OCI-LY1 (cell line): ENCODE measurements at regions not wholly inside any gene's neighbourhood (a gene's known extent, or its start where the extent isn't known, plus 50 kb on each side); places are given as distances from the start of the nearest gene placed in this dataset.

Experiments
- H2AFZ ChIP-seq: fragments of 200-600 bp; sonication (generic), shearing (Covaris generic); 2 replicates; pipeline ENCODE4 v1.6.0; 2014; ENCODE audit warnings: antibody characterized with exemption, mild to moderate bottlenecking, low read length
- H3F3A ChIP-seq: fragments of 200-600 bp; sonication (generic), shearing (Covaris generic); 2 replicates; pipeline ENCODE4 v1.6.0; 2014; ENCODE audit warnings: mild to moderate bottlenecking, antibody characterized with exemption, low read length, moderate library complexity; ENCODE audit not compliant: insufficient read depth
- H3K27ac ChIP-seq: fragments of 200-600 bp; sonication (generic); 2 replicates; pipeline ENCODE4 v1.5.1; 2014; ENCODE audit warnings: low read length, mixed run types, mild to moderate bottlenecking, low read depth; ENCODE audit not compliant: poor library complexity, severe bottlenecking
- H3K27me3 ChIP-seq: fragments of 200-600 bp; sonication (generic); 2 replicates; pipeline ENCODE4 v1.6.0; 2014; ENCODE audit warnings: antibody characterized with exemption, mild to moderate bottlenecking, low read length, moderate library complexity; ENCODE audit not compliant: insufficient read depth
- H3K36me3 ChIP-seq: fragments of 200-600 bp; sonication (generic); 2 replicates; pipeline ENCODE4 v1.6.1; 2014; ENCODE audit warnings: mild to moderate bottlenecking, antibody characterized with exemption, low read length, moderate library complexity, mixed read lengths; ENCODE audit not compliant: insufficient read depth
- H3K4me1 ChIP-seq: fragments of 200-600 bp; sonication (generic); 2 replicates; pipeline ENCODE4 v1.5.1; 2014; ENCODE audit warnings: mild to moderate bottlenecking, low read length, moderate library complexity; ENCODE audit not compliant: insufficient read depth, severe bottlenecking
- H3K4me2 ChIP-seq: fragments of 200-600 bp; sonication (generic), shearing (Covaris generic); 2 replicates; pipeline ENCODE4 v1.6.1; 2014; ENCODE audit warnings: low read length
- H3K4me3 ChIP-seq: fragments of 200-600 bp; sonication (generic); 2 replicates; pipeline ENCODE4 v1.5.1; 2014; ENCODE audit warnings: low read length, low read depth, mild to moderate bottlenecking, mixed read lengths; ENCODE audit not compliant: poor library complexity, severe bottlenecking
- H3K79me2 ChIP-seq: fragments of 200-600 bp; shearing (Covaris generic); 2 replicates; pipeline ENCODE4 v1.6.1; 2016; ENCODE audit warnings: mixed run types, low read length, mixed read lengths; ENCODE audit not compliant: insufficient read depth
- H3K9ac ChIP-seq: fragments of 200-600 bp; sonication (generic), shearing (Covaris generic); 2 replicates; pipeline ENCODE4 v1.6.1; 2014; ENCODE audit warnings: mild to moderate bottlenecking, low read length, mixed read lengths
- H3K9me2 ChIP-seq: fragments of 200-600 bp; sonication (generic), shearing (Covaris generic); 2 replicates; pipeline ENCODE4 v1.6.1; 2014; ENCODE audit warnings: low read depth, mild to moderate bottlenecking, low read length, mixed read lengths
- H3K9me3 ChIP-seq: fragments of 200-600 bp; shearing (Covaris generic); 2 replicates; pipeline ENCODE4 v1.6.1; 2014; ENCODE audit warnings: low read length, mixed read lengths
- H4K20me1 ChIP-seq: fragments of 200-600 bp; sonication (generic), shearing (Covaris generic); 2 replicates; pipeline ENCODE4 v1.6.0; 2016; ENCODE audit warnings: mild to moderate bottlenecking, low read length; ENCODE audit not compliant: insufficient read depth
- CTCF ChIP-seq: fragments of 200-600 bp; sonication (generic), shearing (Covaris generic); IDR thresholded peaks from 2 replicates; pipeline ENCODE4 v1.5.1; 2017; ENCODE audit warnings: mild to moderate bottlenecking, antibody characterized with exemption, low read length, moderate library complexity, mixed read lengths
- EZH2 ChIP-seq: fragments of 200-600 bp; sonication (generic), shearing (Covaris generic); IDR thresholded peaks from 2 replicates; pipeline ENCODE4 v1.8.0; 2017; ENCODE audit warnings: borderline replicate concordance, mixed run types, mild to moderate bottlenecking, antibody characterized with exemption, low read length, moderate library complexity, mixed read lengths

GRCh38 chr5:44974813-44975212 is 166.1 kb downstream of the MRPS30 start:
- no peaks in the 10 kb centered on the region for H3F3A ChIP-seq
- H3K4me2 ChIP-seq: no peak overlapping the region
- no peak overlapping the region for H2AFZ ChIP-seq
- TF ChIP-seq CTCF: no peak
- no peak for TF ChIP-seq EZH2
- no peaks in the 10 kb centered on the region for H3K79me2 ChIP-seq
- H4K20me1 ChIP-seq: no peaks in the 10 kb centered on the region
- H3K27me3 ChIP-seq: no peaks in the 10 kb centered on the region
- no peak overlapping the region for H3K27ac ChIP-seq
- H3K9ac ChIP-seq: no peak overlapping the region
- no peak overlapping the region for H3K4me3 ChIP-seq
- H3K36me3 ChIP-seq: no peaks in the 10 kb centered on the region
- H3K4me1 ChIP-seq: no peaks in the 10 kb centered on the region
- no peaks in the 10 kb centered on the region for H3K9me3 ChIP-seq
- no peaks in the 10 kb centered on the region for H3K9me2 ChIP-seq

GRCh38 chr5:44981708-44982107 is 173.0 kb downstream of the MRPS30 start:
- no peak overlapping the region for H3K27ac ChIP-seq
- H3K4me3 ChIP-seq: no peak overlapping the region

GRCh38 chr5:44983006-44983405 is 174.3 kb downstream of the MRPS30 start:
- H2AFZ ChIP-seq: no peak overlapping the region
- no peaks in the 10 kb centered on the region for H3K4me1 ChIP-seq
- H3K4me2 ChIP-seq: no peak overlapping the region
- TF ChIP-seq EZH2 (no peak), CTCF (no peak)
- H3K27me3 ChIP-seq: no peaks in the 10 kb centered on the region
- no peaks in the 10 kb centered on the region for H3F3A ChIP-seq
- H3K79me2 ChIP-seq: no peaks in the 10 kb centered on the region
- H3K4me3 ChIP-seq: no peak overlapping the region
- no peaks in the 10 kb centered on the region for H4K20me1 ChIP-seq
- no peak overlapping the region for H3K9ac ChIP-seq
- no peak overlapping the region for H3K27ac ChIP-seq
- H3K36me3 ChIP-seq: no peaks in the 10 kb centered on the region
- H3K9me2 ChIP-seq: no peaks in the 10 kb centered on the region
- 0 out of 2 replicates have a peak, but pooled peaks cover 2% of the 10 kb centered on the region for H3K9me3 ChIP-seq

More at GRCh38 chr5:44981708-44982107, 173.0 kb downstream of the MRPS30 start:
- H3K36me3 ChIP-seq: no peaks in the 10 kb centered on the region
- H4K20me1 ChIP-seq: no peaks in the 10 kb centered on the region
- no peak for TF ChIP-seq EZH2
- TF ChIP-seq CTCF: no peak
- H3K9ac ChIP-seq: no peak overlapping the region
- no peaks in the 10 kb centered on the region for H3K4me1 ChIP-seq
- no peak overlapping the region for H2AFZ ChIP-seq
- 0 out of 2 replicates have a peak, but pooled peaks cover 2% of the 10 kb centered on the region for H3K9me3 ChIP-seq
- no peaks in the 10 kb centered on the region for H3K79me2 ChIP-seq
- H3K27me3 ChIP-seq: no peaks in the 10 kb centered on the region
- H3K9me2 ChIP-seq: no peaks in the 10 kb centered on the region
- no peak overlapping the region for H3K4me2 ChIP-seq
- H3F3A ChIP-seq: no peaks in the 10 kb centered on the region
